A673 (cell line): ENCODE measurements at regions not wholly inside any gene's neighbourhood (a gene's known extent, or its start where the extent isn't known, plus 50 kb on each side); places are given as distances from the start of the nearest gene placed in this dataset.

Source experiments
- EZH2 ChIP-seq: fragments of 200-600 bp; sonication (generic); IDR thresholded peaks from 2 replicates; pipeline ENCODE4 v1.6.1; 2017; ENCODE audit warnings: borderline replicate concordance, low read depth, mild to moderate bottlenecking, mixed read lengths, antibody characterized with exemption, low read length; ENCODE audit not compliant: poor library complexity, severe bottlenecking
- TF ChIP-seq, protein P1 (sequence below): fragments of 300-800, 200-600 bp; sonication (generic); conservative IDR thresholded peaks from 2 replicates; pipeline ENCODE4 v1.5.1; 2017; ENCODE audit warnings: low read depth, mild to moderate bottlenecking, antibody characterized with exemption, low read length, moderate library complexity, mixed read lengths

DNA sequence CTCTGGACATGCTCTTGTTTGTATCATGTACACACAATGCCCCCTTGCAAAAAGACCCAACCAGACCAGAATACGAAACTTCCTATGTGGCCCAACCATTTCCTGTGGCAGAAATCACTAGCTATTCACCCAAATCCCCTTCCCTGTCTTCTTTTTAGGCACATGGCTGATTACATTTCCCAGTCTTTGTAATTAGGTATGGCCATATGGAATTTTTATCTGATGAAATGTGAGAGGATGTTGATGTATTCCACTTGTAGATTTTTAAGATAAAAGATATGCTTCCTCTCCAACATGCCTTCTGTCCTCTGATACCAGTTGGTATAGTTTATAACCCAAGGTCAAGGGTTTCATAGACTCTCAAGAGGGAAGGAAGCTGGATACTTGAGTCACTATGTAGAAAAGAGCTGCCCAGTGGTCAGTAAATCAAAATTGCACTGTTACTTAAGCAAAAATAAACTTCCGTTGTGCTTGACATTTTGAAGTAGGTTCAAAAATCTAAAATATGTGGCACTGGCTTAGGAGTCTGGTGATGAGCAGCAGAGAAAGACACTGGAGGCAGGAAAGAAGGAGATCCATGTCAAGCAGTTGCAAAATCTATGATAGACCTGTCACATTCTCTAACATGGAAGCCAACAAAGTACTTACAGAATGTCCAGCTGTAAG lies 297.4 kb downstream of the SMAD2 start:
- TF ChIP-seq, protein P1, sequence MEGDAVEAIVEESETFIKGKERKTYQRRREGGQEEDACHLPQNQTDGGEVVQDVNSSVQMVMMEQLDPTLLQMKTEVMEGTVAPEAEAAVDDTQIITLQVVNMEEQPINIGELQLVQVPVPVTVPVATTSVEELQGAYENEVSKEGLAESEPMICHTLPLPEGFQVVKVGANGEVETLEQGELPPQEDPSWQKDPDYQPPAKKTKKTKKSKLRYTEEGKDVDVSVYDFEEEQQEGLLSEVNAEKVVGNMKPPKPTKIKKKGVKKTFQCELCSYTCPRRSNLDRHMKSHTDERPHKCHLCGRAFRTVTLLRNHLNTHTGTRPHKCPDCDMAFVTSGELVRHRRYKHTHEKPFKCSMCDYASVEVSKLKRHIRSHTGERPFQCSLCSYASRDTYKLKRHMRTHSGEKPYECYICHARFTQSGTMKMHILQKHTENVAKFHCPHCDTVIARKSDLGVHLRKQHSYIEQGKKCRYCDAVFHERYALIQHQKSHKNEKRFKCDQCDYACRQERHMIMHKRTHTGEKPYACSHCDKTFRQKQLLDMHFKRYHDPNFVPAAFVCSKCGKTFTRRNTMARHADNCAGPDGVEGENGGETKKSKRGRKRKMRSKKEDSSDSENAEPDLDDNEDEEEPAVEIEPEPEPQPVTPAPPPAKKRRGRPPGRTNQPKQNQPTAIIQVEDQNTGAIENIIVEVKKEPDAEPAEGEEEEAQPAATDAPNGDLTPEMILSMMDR = no peak
- TF ChIP-seq EZH2 = no peak
